ENCODE measurements at regions not wholly inside any gene's neighbourhood (a gene's known extent, or its start where the extent isn't known, plus 50 kb on each side); places are given as distances from the start of the nearest gene placed in this dataset.

- no peak for TF ChIP-seq CTCF (IDR thresholded peaks at IDR 0.05)
- no peak for TF ChIP-seq EZH2 (IDR thresholded peaks at IDR 0.05; ENCODE audit: borderline replicate concordance, insufficient read depth, low read depth, low read length, poor library complexity, severe bottlenecking)
Measured at GRCh38 chr14:29425705-29426482, 501.8 kb downstream of the PRKD1 start.

Data from B cell (primary cell).